ENCODE measurements at regions not wholly inside any gene's neighbourhood (a gene's known extent, or its start where the extent isn't known, plus 50 kb on each side); places are given as distances from the start of the nearest gene placed in this dataset.
"Not testable (repeated sequence)": the region's sequence is repeated elsewhere in the genome, so short reads cannot be mapped to it uniquely, and the experiment has no call there.

DNA sequence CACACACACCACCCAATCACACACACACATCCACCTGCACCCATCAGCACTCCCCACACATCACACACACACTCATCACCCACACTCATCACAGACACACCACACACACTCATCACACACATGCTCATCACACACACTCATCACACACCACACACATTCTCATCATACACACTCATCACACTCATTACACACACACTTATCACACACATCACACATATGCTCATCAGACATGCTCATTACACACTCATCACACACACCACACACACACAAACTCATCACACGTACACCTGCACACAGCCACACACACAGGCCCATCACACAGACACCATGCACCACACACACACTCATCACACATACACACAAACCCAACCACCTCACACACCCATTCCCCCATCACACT lies 107.5 kb upstream of the C14orf180 start:
- no peak for DNase-seq

- DNase-seq: no peak
Observed at GRCh38 chr14:104472536-104473243, 106.9 kb upstream of the C14orf180 start.

DNA sequence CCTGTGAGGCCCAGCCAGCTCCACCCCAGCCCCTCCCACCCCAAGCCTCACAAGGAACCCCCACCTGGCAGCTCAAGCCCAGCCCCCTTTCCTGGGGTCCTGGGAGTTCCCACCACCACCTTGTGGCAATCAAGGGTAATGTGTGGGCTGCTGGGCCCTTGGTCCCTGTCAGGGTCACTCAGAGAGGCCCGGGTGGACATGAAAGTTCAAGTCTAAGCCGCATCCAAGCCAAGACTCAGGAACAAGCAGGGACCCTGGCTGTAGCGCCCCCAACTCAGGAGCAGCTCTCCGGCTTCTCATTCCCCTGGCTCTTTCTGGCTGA lies 106.4 kb upstream of the C14orf180 start:
- DNase-seq: no peak

DNA sequence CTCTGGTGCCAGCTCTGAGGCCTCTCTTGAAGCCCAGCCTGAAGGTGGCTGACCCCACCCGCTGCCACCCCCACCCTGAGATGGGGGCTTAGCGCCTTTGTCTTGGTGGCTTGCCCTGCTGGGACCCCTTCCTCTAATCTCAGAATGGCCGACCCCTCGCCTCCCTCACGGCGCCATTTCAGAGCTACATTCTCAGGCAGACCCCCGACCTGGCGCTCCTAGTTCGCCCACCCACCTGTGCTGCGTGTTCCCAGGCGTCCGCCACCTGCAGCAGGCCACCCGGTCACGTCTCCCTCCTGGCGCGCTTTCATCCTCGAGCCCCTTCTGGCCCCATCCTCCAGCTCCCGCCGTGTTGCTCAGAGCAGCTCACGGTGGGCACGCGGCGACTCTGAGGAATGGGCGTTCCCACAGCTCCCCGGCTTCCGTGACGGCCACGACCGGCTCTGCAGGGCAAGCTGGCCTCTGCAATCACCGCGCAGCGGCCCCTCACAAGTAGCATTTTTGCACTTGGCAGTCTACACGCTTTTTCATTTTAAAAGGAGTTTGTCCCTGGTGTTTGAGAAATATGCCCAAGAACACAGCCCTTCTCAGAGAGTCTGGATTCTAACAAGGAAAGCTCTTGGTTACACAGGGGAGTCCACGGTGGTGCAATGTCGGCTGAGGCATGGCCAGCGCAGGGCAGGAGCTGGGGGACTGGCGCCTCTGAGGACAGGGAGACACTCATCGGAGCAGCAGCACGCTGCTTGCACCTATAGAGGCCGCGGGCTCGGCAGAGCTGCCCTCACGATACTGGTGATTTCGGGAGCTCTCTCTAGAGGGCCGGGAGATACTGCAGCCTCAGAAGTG lies 105.7 kb upstream of the C14orf180 start:
- DNase-seq: no peak

GRCh38 chr14:104474495-104475213 lies 104.9 kb upstream of the C14orf180 start:
- no peak for DNase-seq

DNA sequence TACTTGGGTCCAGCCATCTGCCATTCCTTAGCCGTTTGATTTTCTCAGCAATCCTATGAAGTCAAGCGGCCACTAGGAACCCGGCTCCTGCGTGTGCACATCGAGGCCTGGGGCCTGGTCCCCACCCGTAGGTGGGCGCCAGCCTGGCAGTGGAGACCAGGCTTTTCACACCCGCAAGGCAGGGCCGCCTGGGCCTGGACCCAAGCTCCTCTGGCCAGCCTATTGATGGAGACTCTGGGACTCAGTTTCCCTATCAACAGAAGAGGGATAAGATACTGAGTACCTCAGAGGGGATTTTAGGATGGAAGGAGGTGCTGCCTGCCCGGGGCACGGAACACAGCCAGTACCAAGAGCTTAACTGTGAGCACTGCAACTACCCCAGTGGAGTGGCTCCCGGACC lies 104.3 kb upstream of the C14orf180 start:
- no peak for DNase-seq

- DNase-seq: no peak
Observed at GRCh38 chr14:104475802-104476201, 103.8 kb upstream of the C14orf180 start.

GRCh38 chr14:104476437-104476836 lies 103.1 kb upstream of the C14orf180 start:
- no peak for DNase-seq

DNA sequence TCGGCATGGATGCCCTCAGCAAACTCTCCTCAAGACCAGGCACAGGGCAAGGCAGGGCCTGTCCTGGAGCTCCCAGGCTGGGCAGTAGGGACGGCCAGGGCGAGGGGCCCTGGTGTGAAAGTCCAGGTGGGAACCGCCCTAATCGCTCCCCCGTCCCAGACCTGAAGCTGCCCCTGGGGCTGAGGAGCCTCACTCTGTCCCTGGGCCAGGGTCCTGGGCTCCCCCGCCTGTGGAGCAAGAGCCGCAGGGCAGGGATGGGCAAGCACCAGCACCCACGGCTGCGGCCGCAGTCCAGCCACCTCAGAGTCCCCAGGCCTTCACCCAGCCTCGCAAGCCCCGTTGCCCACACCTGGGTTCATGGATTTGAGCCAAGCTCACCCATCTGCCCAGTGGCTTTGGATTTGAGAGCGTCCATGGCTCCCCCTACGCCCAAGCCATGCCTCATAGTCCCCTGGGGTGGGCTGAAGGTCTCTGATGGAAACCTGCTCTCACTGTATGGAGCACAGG lies 102.4 kb upstream of the C14orf180 start:
- no peak for DNase-seq

GRCh38 chr14:104477666-104478380 lies 101.7 kb upstream of the C14orf180 start:
- DNase-seq: no peak

GRCh38 chr14:104478656-104479055 lies 100.9 kb upstream of the C14orf180 start:
- DNase-seq: no peak

DNA sequence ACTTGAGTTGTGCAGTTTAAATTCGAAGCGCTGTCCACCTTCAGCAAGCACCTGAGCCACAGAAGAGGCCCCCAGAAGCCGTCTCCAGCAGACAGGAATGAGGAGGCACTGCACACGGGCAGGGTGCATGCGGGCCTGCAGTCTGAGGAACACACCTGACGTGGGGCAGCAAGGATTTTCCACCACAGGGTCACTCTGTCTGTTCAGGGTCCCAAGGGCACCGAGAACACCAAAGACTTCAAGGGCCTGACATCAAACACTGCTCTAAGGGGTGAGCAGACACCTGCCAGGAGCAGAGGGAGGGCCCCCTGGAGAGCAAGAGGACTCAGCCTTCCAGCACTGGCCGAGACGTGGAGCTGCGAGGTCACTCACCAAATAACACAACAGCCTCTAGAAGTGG lies 99.7 kb upstream of the C14orf180 start:
- no peak for DNase-seq

- no peak for DNase-seq
Observed at GRCh38 chr14:104481323-104481722, 98.2 kb upstream of the C14orf180 start.

DNA sequence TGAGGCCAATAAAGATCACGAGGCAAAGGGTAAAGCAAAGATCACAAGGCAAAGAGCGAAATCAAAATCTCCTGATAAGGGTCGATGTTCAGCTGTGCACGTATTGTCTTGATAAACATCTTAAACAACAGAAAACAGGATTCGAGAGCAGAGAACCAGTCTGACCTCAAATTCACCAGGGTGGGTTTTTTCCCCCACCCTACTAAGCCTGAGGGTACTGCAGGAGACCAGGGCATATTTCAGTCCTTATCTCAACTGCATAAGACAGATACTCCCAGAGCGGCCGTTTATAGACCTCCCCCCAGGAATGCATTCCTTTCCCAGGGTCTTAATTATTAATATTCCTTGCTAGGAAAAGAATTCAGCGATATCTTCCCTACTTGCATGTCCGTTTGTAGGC lies 97.5 kb upstream of the C14orf180 start:
- DNase-seq: not testable (repeated sequence)

GRCh38 chr14:104486222-104486923 lies 93.2 kb upstream of the C14orf180 start:
- no peak for DNase-seq

DNA sequence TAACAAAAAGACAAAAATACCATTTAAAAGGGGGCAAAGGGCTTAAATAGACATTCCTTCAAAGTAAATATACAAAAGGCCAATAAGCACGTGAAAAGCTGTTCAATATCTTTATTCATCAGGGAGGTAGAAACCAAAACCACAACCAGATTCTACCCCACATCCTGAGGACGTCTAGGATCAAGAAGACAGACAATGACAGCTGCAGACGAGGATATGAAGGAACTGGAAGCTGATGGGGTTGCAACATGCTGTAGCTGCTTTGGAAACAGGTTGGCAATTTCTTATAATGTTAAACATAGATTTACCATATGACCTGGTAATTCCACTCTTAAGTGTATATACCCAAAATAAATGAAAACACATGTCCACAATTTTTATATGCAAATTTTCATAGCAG lies 85.1 kb upstream of the C14orf180 start:
- DNase-seq: no peak

DNA sequence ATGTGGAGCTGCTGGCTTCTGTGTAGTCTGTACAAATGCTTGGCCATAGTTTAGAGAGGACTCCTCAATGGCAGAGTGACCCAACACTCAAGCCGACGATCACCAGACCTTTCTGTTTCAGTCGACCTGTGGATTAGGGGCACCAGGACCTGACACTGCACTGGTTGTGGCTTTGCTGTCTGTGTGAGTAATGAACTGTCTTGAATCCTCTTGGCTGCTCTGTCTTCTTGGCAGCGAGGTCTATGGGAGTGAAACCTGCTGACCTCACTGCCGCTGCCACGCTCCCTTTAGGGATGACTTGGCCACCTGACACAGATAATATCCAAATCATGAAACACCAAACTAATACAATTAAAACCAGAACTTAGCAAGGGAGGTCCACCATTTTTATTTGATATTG lies 83.5 kb upstream of the C14orf180 start:
- no peak for DNase-seq

DNA sequence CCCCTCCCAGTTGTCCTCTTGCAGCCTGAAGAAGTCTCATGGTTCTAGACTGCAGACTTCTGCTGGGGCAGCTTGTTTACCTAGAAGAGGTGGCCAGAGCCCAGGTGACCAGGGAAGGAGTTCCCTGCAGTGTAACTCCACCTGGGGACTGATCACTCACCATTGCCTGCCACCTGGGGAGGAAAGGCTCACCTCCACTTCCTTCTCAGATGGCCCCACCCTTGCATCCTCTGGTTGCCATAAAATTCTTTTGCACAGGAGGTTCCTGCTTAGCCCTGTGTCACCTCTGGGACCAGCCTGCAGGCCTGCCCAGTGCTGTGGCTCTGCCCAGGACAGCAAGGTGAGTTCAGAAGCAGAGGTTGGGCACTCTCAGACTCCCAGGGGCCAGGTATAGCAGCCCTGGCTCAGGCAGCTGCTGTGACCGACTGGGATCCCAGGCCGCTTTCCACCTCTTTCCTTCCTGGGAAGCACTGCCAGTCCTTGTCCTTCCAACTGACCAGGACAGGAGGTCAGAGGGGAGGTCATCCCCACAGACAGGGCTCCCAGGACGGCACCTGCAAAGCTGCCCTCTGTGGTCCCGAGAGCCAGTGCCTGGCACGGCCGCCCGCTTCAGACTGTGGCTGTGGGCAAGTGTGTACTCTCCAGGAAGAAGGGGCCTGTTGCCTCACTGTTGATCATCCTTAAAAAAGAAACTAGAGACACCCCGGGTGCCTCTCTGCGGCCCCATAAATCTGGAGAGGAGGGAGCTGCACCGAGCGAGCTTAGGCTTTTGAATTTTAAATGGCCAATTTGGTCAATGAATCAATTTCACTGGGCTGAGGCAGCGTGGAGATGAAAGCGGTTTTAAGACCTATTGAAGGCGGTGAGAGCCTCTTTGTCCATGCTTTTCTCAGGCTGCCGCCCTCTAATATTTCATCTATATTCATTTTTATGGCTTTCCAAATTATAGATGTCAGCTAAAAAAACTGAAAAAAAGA lies 79.5 kb upstream of the C14orf180 start:
- no peak for DNase-seq

GRCh38 chr14:104502060-104502459 lies 77.5 kb upstream of the C14orf180 start:
- no peak for DNase-seq

DNA sequence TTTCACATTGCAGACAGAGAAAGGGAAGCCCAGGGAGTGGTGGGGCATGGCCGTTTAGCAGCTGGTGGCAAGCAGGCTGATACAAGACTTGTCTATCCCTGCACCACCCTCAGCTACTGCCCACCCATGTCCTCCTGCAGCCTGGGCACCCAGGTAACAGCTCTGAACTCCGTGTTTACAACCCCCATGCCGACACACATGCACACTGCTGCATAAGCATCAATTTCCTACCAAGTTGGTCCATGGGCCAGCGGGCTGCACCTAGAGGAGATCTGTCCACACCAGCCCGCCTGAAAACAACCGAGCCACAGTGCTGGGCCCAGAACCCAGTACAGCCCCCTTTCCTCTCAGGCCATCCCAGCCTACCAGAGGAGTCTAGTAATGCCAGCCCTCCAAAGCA lies 75.9 kb upstream of the C14orf180 start:
- DNase-seq: no peak

GRCh38 chr14:104504172-104504735 lies 75.3 kb upstream of the C14orf180 start:
- no peak for DNase-seq

Data from effector CD4-positive, alpha-beta T cell (primary cell).